A673 (cell line): ENCODE measurements at regions not wholly inside any gene's neighbourhood (a gene's known extent, or its start where the extent isn't known, plus 50 kb on each side); places are given as distances from the start of the nearest gene placed in this dataset.

Source experiments
- BruUV-seq: library from RNA; stranded (reverse); fragments of 400-500 nt; replicated peaks from 2 replicates; lab custom pipeline; 2021; lab: Mats Ljungman, UMichigan
- CTCF ChIA-PET: fragments of 300-600 bp; sonication (Branson Sonifier 250); formaldehyde crosslinking; loops from one replicate; lab custom pipeline; 2022; ENCODE audit warnings: antibody characterized with exemption; lab: Charles Lee
- POLR2A ChIA-PET: fragments of 300-600 bp; sonication (Branson Sonifier 250); formaldehyde crosslinking; loops from one replicate; lab custom pipeline; 2022; ENCODE audit warnings: antibody characterized with exemption; ENCODE audit not compliant: low non-redundant PET; lab: Charles Lee
- DNase-seq: peaks from one replicate; pipeline ENCODE4 v3.0.0-alpha.2; 2015; ENCODE audit warnings: low spot score
- H3K27ac ChIP-seq: fragments of 200-600 bp; sonication (generic); 2 replicates; pipeline ENCODE4 v1.5.1; 2016; ENCODE audit warnings: mixed run types, low read depth, mild to moderate bottlenecking, mixed read lengths, antibody characterized with exemption, low read length; ENCODE audit not compliant: poor library complexity, severe bottlenecking
- H3K27me3 ChIP-seq: fragments of 200-600 bp; sonication (generic); replicated peaks from 2 replicates; pipeline ENCODE4 v1.6.1; 2017; ENCODE audit warnings: mixed run types, low read depth, mild to moderate bottlenecking, mixed read lengths, antibody characterized with exemption, low read length; ENCODE audit not compliant: insufficient read depth, poor library complexity
- H3K36me3 ChIP-seq: fragments of 200-600 bp; sonication (generic); 2 replicates; pipeline ENCODE4 v1.6.1; 2016; ENCODE audit warnings: mixed run types, mild to moderate bottlenecking, mixed read lengths, antibody characterized with exemption, low read length; ENCODE audit not compliant: insufficient read depth, poor library complexity, severe bottlenecking
- H3K4me1 ChIP-seq: fragments of 200-600 bp; sonication (generic); 2 replicates; pipeline ENCODE4 v1.6.1; 2017; ENCODE audit warnings: mixed run types, mild to moderate bottlenecking, mixed read lengths, antibody characterized with exemption, low read length; ENCODE audit not compliant: insufficient read depth, poor library complexity, severe bottlenecking
- H3K4me3 ChIP-seq: fragments of 200-600 bp; sonication (generic); 2 replicates; pipeline ENCODE4 v1.5.1; 2016; ENCODE audit warnings: low read depth, mixed run types, mild to moderate bottlenecking, mixed read lengths, low read length; ENCODE audit not compliant: poor library complexity, severe bottlenecking
- H3K9me3 ChIP-seq: fragments of 200-600 bp; sonication (generic); 2 replicates; pipeline ENCODE4 v1.6.1; 2016; ENCODE audit warnings: mixed run types, low read depth, mild to moderate bottlenecking, mixed read lengths, antibody characterized with exemption, low read length; ENCODE audit not compliant: poor library complexity, severe bottlenecking
- EZH2 ChIP-seq: fragments of 200-600 bp; sonication (generic); IDR thresholded peaks from 2 replicates; pipeline ENCODE4 v1.6.1; 2017; ENCODE audit warnings: borderline replicate concordance, low read depth, mild to moderate bottlenecking, mixed read lengths, antibody characterized with exemption, low read length; ENCODE audit not compliant: poor library complexity, severe bottlenecking
- intact Hi-C: fragments of 100-400 bp; cut with micrococcal nuclease; formaldehyde crosslinking; loops from one replicate; pipeline ENCODE4 v1.10.0; 2022; ENCODE audit not compliant: unreplicated experiment
- TF ChIP-seq, protein P1 (sequence below): fragments of 300-800, 200-600 bp; sonication (generic); conservative IDR thresholded peaks from 2 replicates; pipeline ENCODE4 v1.5.1; 2017; ENCODE audit warnings: low read depth, mild to moderate bottlenecking, antibody characterized with exemption, low read length, moderate library complexity, mixed read lengths

DNA sequence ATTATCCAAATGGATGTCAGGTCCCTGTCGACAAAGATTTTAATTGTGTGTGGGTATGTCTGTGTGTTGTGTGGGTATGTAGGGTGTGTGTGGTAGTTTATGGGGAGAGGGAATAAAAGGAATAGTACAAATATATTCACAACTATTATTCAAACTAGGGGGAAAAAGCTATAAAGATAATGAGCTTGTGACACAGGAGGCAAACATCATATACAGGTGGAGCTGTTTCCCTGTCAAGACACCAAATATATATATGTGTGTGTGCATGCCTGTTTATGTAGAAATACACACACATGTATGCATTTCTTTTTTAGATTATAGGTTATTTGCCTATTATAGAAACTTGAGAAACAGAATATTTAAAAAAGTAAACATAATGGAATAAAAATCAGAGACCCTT is 108.7 kb downstream of the CD47 start:
- CTCF ChIA-PET: no interaction called here
- intact Hi-C loops: no loop called here
- no peak overlapping the region for H3K27ac ChIP-seq

DNA sequence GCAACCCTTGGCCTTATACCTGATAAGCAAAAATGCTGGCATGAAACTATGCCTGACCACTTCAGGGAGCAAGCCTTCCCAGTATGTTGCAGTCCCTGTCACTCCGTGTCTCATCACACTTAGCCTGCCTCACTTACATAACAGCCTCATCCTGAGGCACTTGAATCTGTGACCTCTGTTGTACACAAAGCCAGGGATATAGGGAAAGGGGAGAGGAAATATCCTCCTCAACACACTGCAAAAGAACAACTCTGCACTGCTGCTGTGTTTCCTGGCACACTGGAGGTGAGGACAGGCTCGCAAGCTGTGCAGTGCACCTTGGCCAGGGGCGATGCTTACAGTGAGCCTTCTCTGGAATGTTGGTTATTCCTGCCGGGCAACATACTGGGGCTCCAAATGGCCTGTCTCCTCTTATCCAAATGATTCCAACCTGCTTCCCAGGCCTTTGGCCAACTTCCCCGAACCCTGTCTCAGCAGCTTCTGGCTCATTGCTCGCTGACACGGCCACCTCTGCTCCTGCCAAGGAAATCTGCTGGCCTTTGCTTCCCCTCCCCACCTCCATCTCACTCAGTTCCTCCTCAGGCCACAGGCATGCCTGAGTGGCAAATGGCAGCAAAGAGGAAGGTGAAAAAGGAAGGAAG is 109.2 kb downstream of the CD47 start:
- ChIA-PET POLR2A (no interaction called here), CTCF (no interaction called here)
- Histone ChIP-seq H3K4me1 (peaks cover 9% of the 10 kb centered on the region), H3K9me3 (no peaks in the 10 kb centered on the region), H3K36me3 (no peaks in the 10 kb centered on the region), H3K27ac (no peak overlapping the region), H3K4me3 (no peak overlapping the region), H3K27me3 (no peaks in the 10 kb centered on the region)
- DNase-seq: no peak
- no TSS peak for BruUV-seq
- intact Hi-C loops: no loop called here
- TF ChIP-seq, protein P1, sequence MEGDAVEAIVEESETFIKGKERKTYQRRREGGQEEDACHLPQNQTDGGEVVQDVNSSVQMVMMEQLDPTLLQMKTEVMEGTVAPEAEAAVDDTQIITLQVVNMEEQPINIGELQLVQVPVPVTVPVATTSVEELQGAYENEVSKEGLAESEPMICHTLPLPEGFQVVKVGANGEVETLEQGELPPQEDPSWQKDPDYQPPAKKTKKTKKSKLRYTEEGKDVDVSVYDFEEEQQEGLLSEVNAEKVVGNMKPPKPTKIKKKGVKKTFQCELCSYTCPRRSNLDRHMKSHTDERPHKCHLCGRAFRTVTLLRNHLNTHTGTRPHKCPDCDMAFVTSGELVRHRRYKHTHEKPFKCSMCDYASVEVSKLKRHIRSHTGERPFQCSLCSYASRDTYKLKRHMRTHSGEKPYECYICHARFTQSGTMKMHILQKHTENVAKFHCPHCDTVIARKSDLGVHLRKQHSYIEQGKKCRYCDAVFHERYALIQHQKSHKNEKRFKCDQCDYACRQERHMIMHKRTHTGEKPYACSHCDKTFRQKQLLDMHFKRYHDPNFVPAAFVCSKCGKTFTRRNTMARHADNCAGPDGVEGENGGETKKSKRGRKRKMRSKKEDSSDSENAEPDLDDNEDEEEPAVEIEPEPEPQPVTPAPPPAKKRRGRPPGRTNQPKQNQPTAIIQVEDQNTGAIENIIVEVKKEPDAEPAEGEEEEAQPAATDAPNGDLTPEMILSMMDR: no peak
- no peak for TF ChIP-seq EZH2

More for the DNA sequence above, 108.7 kb downstream of the CD47 start:
- BruUV-seq: no TSS peak
- DNase-seq: no peak
- TF ChIP-seq, protein P1: no peak
- no peak for TF ChIP-seq EZH2
- H3K27me3 ChIP-seq: no peaks in the 10 kb centered on the region
- no peaks in the 10 kb centered on the region for H3K36me3 ChIP-seq
- no peak overlapping the region for H3K4me3 ChIP-seq
- peaks cover 15% of the 10 kb centered on the region for H3K4me1 ChIP-seq
- POLR2A ChIA-PET: no interaction called here
- H3K9me3 ChIP-seq: no peaks in the 10 kb centered on the region

DNA sequence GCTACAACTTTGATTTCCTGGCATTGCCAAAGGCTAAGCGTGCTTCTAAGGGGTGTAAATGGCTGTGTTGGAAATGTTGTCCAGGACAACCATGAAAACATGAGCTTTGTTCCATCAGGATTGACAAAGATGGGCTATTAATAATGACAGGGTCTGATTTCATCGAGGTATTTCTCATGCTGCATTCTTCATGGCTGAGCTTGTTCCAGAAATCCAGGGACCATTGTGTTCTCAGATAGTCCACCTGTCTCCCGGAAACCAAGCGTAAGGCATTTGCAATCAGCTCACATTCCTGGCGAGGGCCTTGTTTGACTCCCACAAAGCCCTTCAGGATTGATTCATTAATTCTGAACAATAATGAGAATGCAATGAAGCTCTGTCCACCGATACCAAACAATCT is 111.3 kb downstream of the CD47 start:
- no peak for DNase-seq
- TF ChIP-seq, protein P1: no peak
- no peak for TF ChIP-seq EZH2
- Histone ChIP-seq H3K27ac (no peak overlapping the region), H3K9me3 (no peaks in the 10 kb centered on the region), H3K4me3 (no peak overlapping the region), H3K36me3 (no peaks in the 10 kb centered on the region), H3K4me1 (peaks cover 4% of the 10 kb centered on the region), H3K27me3 (no peaks in the 10 kb centered on the region)
- ChIA-PET POLR2A (no interaction called here), CTCF (no interaction called here)
- intact Hi-C loops: no loop called here
- no TSS peak for BruUV-seq
